HG02763 (cell line): ENCODE measurements at regions not wholly inside any gene's neighbourhood (a gene's known extent, or its start where the extent isn't known, plus 50 kb on each side); places are given as distances from the start of the nearest gene placed in this dataset.

Experiments used
- ATAC-seq: cut with Tn5 transposase; IDR thresholded peaks from one replicate; pipeline ENCODE4 v1.9.1; 2021; ENCODE audit warnings: mild to moderate bottlenecking, moderate library complexity; ENCODE audit not compliant: unreplicated experiment

- no peak for ATAC-seq
These were observed 477.1 kb downstream of the LMO4 start for GRCh38 chr1:87805666-87806378.

GRCh38 chr1:87806379-87807094 lies 477.9 kb downstream of the LMO4 start:
- ATAC-seq: no peak

- ATAC-seq: no peak
These were observed 481.5 kb downstream of the LMO4 start for GRCh38 chr1:87810166-87810565.

- ATAC-seq: peak; percentile 58
These were observed 484.3 kb downstream of the LMO4 start for GRCh38 chr1:87812871-87813577.

GRCh38 chr1:87814573-87814972 lies 485.9 kb downstream of the LMO4 start:
- no peak for ATAC-seq

- no peak for ATAC-seq
These were observed 488.0 kb downstream of the LMO4 start for GRCh38 chr1:87816646-87817045.

GRCh38 chr1:87820668-87821334 lies 492.1 kb downstream of the LMO4 start:
- ATAC-seq: no peak

GRCh38 chr1:87821335-87821697 lies 492.6 kb downstream of the LMO4 start:
- no peak for ATAC-seq

- peak; percentile 95 for ATAC-seq
These were observed 498.1 kb downstream of the LMO4 start for GRCh38 chr1:87826681-87827251.

- no peak for ATAC-seq
These were observed 500.7 kb downstream of the LMO4 start for GRCh38 chr1:87829360-87829759.

- no peak for ATAC-seq
These were observed 501.8 kb downstream of the LMO4 start for GRCh38 chr1:87830432-87830978.

- no peak for ATAC-seq
These were observed 504.5 kb downstream of the LMO4 start for GRCh38 chr1:87833166-87833565.

GRCh38 chr1:87834151-87834550 lies 505.5 kb downstream of the LMO4 start:
- no peak for ATAC-seq

GRCh38 chr1:87834941-87835340 lies 506.3 kb downstream of the LMO4 start:
- no peak for ATAC-seq

GRCh38 chr1:87840767-87841166 lies 512.1 kb downstream of the LMO4 start:
- peak; percentile 96 for ATAC-seq

- no peak for ATAC-seq
These were observed 512.7 kb downstream of the LMO4 start for GRCh38 chr1:87841332-87841731.

GRCh38 chr1:87842156-87842555 lies 513.5 kb downstream of the LMO4 start:
- no peak for ATAC-seq

- no peak for ATAC-seq
These were observed 515.6 kb downstream of the LMO4 start for GRCh38 chr1:87844251-87844650.

- no peak for ATAC-seq
These were observed 522.8 kb downstream of the LMO4 start for GRCh38 chr1:87851490-87851889.

GRCh38 chr1:87852410-87853161 lies 523.9 kb downstream of the LMO4 start:
- no peak for ATAC-seq
